ENCODE measurements at regions not wholly inside any gene's neighbourhood (a gene's known extent, or its start where the extent isn't known, plus 50 kb on each side); places are given as distances from the start of the nearest gene placed in this dataset.
"Not testable (repeated sequence)": the region's sequence is repeated elsewhere in the genome, so short reads cannot be mapped to it uniquely, and the experiment has no call there.

GRCh38 chr1:221283532-221283931, 404.3 kb downstream of the HLX start:
- Mint-ChIP-seq H3K4me1 (no peaks in the 10 kb centered on the region), H3K27me3 (peaks cover 16% of the 10 kb centered on the region), H3K4me3 (no peak overlapping the region), H3K9me3 (ENCODE audit: insufficient read depth) (no peaks in the 10 kb centered on the region), H3K27ac (no peak overlapping the region)
- peaks cover 0 to 3% (median 0%) of the 10 kb centered on the region in 4 experiments for H3K27me3 ChIP-seq (replicated peaks in 1 of 4; ENCODE audit: control extremely low read depth in 1 of 4, control insufficient read depth in 3 of 4, insufficient read depth in 4 of 4, low read length in 3 of 4)
- H3K4me1 ChIP-seq (ENCODE audit: control insufficient read depth in 2 of 2, insufficient read depth in 2 of 2, low read length in 2 of 2): no peaks in the 10 kb centered on the region
- POLR2A ChIA-PET: no interaction called here
- TF ChIP-seq CTCF (IDR thresholded peaks at IDR 0.05) (no peak), EZH2 (IDR thresholded peaks at IDR 0.05; ENCODE audit: borderline replicate concordance, insufficient read depth, low read depth, low read length, poor library complexity, severe bottlenecking) (no peak)
- no peak overlapping the region for H3K27ac ChIP-seq (ENCODE audit: low read length in 2 of 2)
- H3K9me3 ChIP-seq (ENCODE audit: control extremely low read depth in 1 of 3, control insufficient read depth in 2 of 3, insufficient read depth in 1 of 3, low read length in 2 of 3): no peaks in the 10 kb centered on the region
- H3K36me3 ChIP-seq (replicated peaks in 1 of 2; ENCODE audit: control extremely low read depth in 1 of 2, control insufficient read depth in 1 of 2, extremely low read depth in 1 of 2, insufficient read depth in 2 of 2, low read length in 1 of 2): no peaks in the 10 kb centered on the region
- CTCF ChIA-PET: interaction anchor here (1.5 kb wide), 1 partner anchor 20 kb away, joined by 3 read pairs; no protein-coding TSS in a partner anchor
- no peaks in the 10 kb centered on the region for H4K20me1 ChIP-seq (ENCODE audit: control insufficient read depth, insufficient read depth, low read length, poor library complexity, severe bottlenecking)
- ATAC-seq (ENCODE audit: low read depth) (no peak), DNase-seq (no peak)
- H3K4me3 ChIP-seq (ENCODE audit: control extremely low read depth in 1 of 5, extremely low read depth in 1 of 5, insufficient read depth in 1 of 5, low read depth in 2 of 5, low read length in 4 of 5): no peak overlapping the region
- H3K79me2 ChIP-seq (ENCODE audit: control insufficient read depth, insufficient read depth, low read length): no peaks in the 10 kb centered on the region
- H3K9ac ChIP-seq (ENCODE audit: low read length): no peak overlapping the region
- H2AFZ ChIP-seq (ENCODE audit: insufficient read depth, low read depth, low read length, poor library complexity, severe bottlenecking): no peak overlapping the region
- no CpG with 5 or more reads among the region's 1 CpG for WGBS (ENCODE audit: insufficient coverage)
- H3K4me2 ChIP-seq (replicated peaks; ENCODE audit: low read depth, low read length, poor library complexity, severe bottlenecking): no peak overlapping the region
- intact Hi-C loops (cut with micrococcal nuclease): no loop called here

- H3K36me3 ChIP-seq (replicated peaks in 1 of 2; ENCODE audit: control extremely low read depth in 1 of 2, control insufficient read depth in 1 of 2, extremely low read depth in 1 of 2, insufficient read depth in 2 of 2, low read length in 1 of 2): no peaks in the 10 kb centered on the region
- no peaks in the 10 kb centered on the region for H3K79me2 ChIP-seq (ENCODE audit: control insufficient read depth, insufficient read depth, low read length)
- no peak overlapping the region for H2AFZ ChIP-seq (ENCODE audit: insufficient read depth, low read depth, low read length, poor library complexity, severe bottlenecking)
- no peak overlapping the region for H3K27ac ChIP-seq (ENCODE audit: low read length in 2 of 2)
- H3K4me2 ChIP-seq (replicated peaks; ENCODE audit: low read depth, low read length, poor library complexity, severe bottlenecking): no peak overlapping the region
- no peak overlapping the region for H3K27ac Mint-ChIP-seq
- H3K27me3 Mint-ChIP-seq: peaks cover 14% of the 10 kb centered on the region
- ATAC-seq (ENCODE audit: low read depth) (no peak), DNase-seq (no peak)
- no peak overlapping the region for H3K4me3 Mint-ChIP-seq
- H3K4me3 ChIP-seq (ENCODE audit: control extremely low read depth in 1 of 5, extremely low read depth in 1 of 5, insufficient read depth in 1 of 5, low read depth in 2 of 5, low read length in 4 of 5): no peak overlapping the region
- peaks cover 0 to 3% (median 0%) of the 10 kb centered on the region in 4 experiments for H3K27me3 ChIP-seq (replicated peaks in 1 of 4; ENCODE audit: control extremely low read depth in 1 of 4, control insufficient read depth in 3 of 4, insufficient read depth in 4 of 4, low read length in 3 of 4)
- TF ChIP-seq CTCF (IDR thresholded peaks at IDR 0.05) (no peak), EZH2 (IDR thresholded peaks at IDR 0.05; ENCODE audit: borderline replicate concordance, insufficient read depth, low read depth, low read length, poor library complexity, severe bottlenecking) (no peak)
- H3K9me3 Mint-ChIP-seq (ENCODE audit: insufficient read depth): no peaks in the 10 kb centered on the region
- H3K4me1 Mint-ChIP-seq: no peaks in the 10 kb centered on the region
- POLR2A ChIA-PET: no interaction called here
- H4K20me1 ChIP-seq (ENCODE audit: control insufficient read depth, insufficient read depth, low read length, poor library complexity, severe bottlenecking): no peaks in the 10 kb centered on the region
- CTCF ChIA-PET: interaction anchor here (0.7 kb wide), 1 partner anchor 27 kb away, joined by 3 read pairs; no protein-coding TSS in a partner anchor
- WGBS (ENCODE audit: insufficient coverage): no CpG with 5 or more reads among the region's 1 CpG
- H3K9ac ChIP-seq (ENCODE audit: low read length): no peak overlapping the region
- no peaks in the 10 kb centered on the region for H3K9me3 ChIP-seq (ENCODE audit: control extremely low read depth in 1 of 3, control insufficient read depth in 2 of 3, insufficient read depth in 1 of 3, low read length in 2 of 3)
- H3K4me1 ChIP-seq (ENCODE audit: control insufficient read depth in 2 of 2, insufficient read depth in 2 of 2, low read length in 2 of 2): no peaks in the 10 kb centered on the region
- intact Hi-C loops (cut with micrococcal nuclease): no loop called here
Observed at GRCh38 chr1:221284028-221284427, 404.8 kb downstream of the HLX start.

- CTCF ChIA-PET; H2AFZ ChIP-seq (ENCODE audit: insufficient read depth, low read depth, low read length, poor library complexity, severe bottlenecking); H3K9me3 ChIP-seq (ENCODE audit: control extremely low read depth in 1 of 3, control insufficient read depth in 2 of 3, insufficient read depth in 1 of 3, low read length in 2 of 3); POLR2A ChIA-PET; H3K4me1 Mint-ChIP-seq; H3K79me2 ChIP-seq (ENCODE audit: control insufficient read depth, insufficient read depth, low read length); H3K4me1 ChIP-seq (ENCODE audit: control insufficient read depth in 2 of 2, insufficient read depth in 2 of 2, low read length in 2 of 2); H3K4me3 ChIP-seq (ENCODE audit: control extremely low read depth in 1 of 5, extremely low read depth in 1 of 5, insufficient read depth in 1 of 5, low read depth in 2 of 5, low read length in 4 of 5); H3K9me3 Mint-ChIP-seq (ENCODE audit: insufficient read depth); H3K36me3 ChIP-seq (replicated peaks in 1 of 2; ENCODE audit: control extremely low read depth in 1 of 2, control insufficient read depth in 1 of 2, extremely low read depth in 1 of 2, insufficient read depth in 2 of 2, low read length in 1 of 2); ATAC-seq (ENCODE audit: low read depth); H3K4me3 Mint-ChIP-seq; H3K27me3 ChIP-seq (replicated peaks in 1 of 4; ENCODE audit: control extremely low read depth in 1 of 4, control insufficient read depth in 3 of 4, insufficient read depth in 4 of 4, low read length in 3 of 4); H3K27ac Mint-ChIP-seq; H3K9ac ChIP-seq (ENCODE audit: low read length); intact Hi-C loops (cut with micrococcal nuclease); DNase-seq; H3K4me2 ChIP-seq (replicated peaks; ENCODE audit: low read depth, low read length, poor library complexity, severe bottlenecking); H3K27ac ChIP-seq (ENCODE audit: low read length in 2 of 2); H4K20me1 ChIP-seq (ENCODE audit: control insufficient read depth, insufficient read depth, low read length, poor library complexity, severe bottlenecking): not testable (repeated sequence)
- WGBS (ENCODE audit: insufficient coverage): 96% methylated on average over 12 of the region's 14 CpGs
- peaks cover 14% of the 10 kb centered on the region for H3K27me3 Mint-ChIP-seq
Observed at GRCh38 chr1:221284991-221285390, 405.7 kb downstream of the HLX start.

Measured in B cell (primary cell).